ENCODE measurements at regions not wholly inside any gene's neighbourhood (a gene's known extent, or its start where the extent isn't known, plus 50 kb on each side); places are given as distances from the start of the nearest gene placed in this dataset.

DNA sequence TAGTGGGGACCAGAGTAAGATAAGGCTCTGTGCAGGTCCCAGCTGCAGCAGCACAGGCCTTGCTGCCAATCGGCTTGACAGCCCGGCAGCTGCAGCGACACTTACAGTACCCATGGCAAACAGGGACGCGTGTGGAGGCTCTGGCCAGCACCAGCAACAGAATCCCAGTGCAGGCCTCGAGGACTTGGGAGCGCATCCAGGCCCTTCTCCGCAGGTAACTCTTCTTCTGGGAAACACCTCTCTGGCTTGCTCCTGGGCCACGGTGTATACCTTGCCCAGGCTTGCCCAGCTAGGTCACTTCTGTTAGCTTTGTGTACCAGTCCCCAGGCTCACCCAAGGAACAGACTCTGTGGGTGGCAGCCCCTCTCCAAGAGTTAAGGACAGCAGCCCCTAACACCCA, 126.7 kb downstream of the CTTN start:
- TF ChIP-seq U2AF1 (optimal IDR thresholded peaks at IDR 0.05; ENCODE audit: low read depth, low read length) = no peak
- no peak for TF ChIP-seq SMC3 (IDR thresholded peaks at IDR 0.05; ENCODE audit: low read length)
- TF ChIP-seq CTCF (CRISPR knock-in tag; IDR thresholded peaks at IDR 0.05) = no peak
- TF ChIP-seq ZNF768 (CRISPR knock-in tag; IDR thresholded peaks at IDR 0.05) = no peak
- TF ChIP-seq FOXM1 (CRISPR knock-in tag; IDR thresholded peaks at IDR 0.05) = no peak
- TF ChIP-seq SMARCC2 (IDR thresholded peaks at IDR 0.05) = no peak
- no peak for TF ChIP-seq RARG (CRISPR knock-in tag; IDR thresholded peaks at IDR 0.05; ENCODE audit: low read depth)
- TF ChIP-seq CREB1 (IDR thresholded peaks at IDR 0.05) = no peak
- TF ChIP-seq CREB1 (CRISPR knock-in tag; IDR thresholded peaks at IDR 0.05) = no peak
- no peak for TF ChIP-seq SOX5 (CRISPR knock-in tag; IDR thresholded peaks at IDR 0.05; ENCODE audit: borderline replicate concordance)
- TF ChIP-seq SIN3A (IDR thresholded peaks at IDR 0.05; ENCODE audit: borderline replicate concordance, low read depth, low read length) = no peak
- TF ChIP-seq ZNF530 (CRISPR knock-in tag; IDR thresholded peaks at IDR 0.05; ENCODE audit: low read depth) = no peak
- no peak for TF ChIP-seq NBN (conservative IDR thresholded peaks at IDR 0.05)
- no peak for TF ChIP-seq NFKB2 (CRISPR knock-in tag; IDR thresholded peaks at IDR 0.05; ENCODE audit: borderline replicate concordance)
- no peak for TF ChIP-seq EP300 (IDR thresholded peaks at IDR 0.05; ENCODE audit: low read depth in 2 of 2, low read length in 2 of 2)
- TF ChIP-seq EP300 (CRISPR knock-in tag; IDR thresholded peaks at IDR 0.05; ENCODE audit: borderline replicate concordance) = no peak
